DND-41 (cell line): ENCODE measurements at regions not wholly inside any gene's neighbourhood (a gene's known extent, or its start where the extent isn't known, plus 50 kb on each side); places are given as distances from the start of the nearest gene placed in this dataset.

Source experiments
- EZH2 ChIP-seq: IDR thresholded peaks from 3 replicates; pipeline ENCODE4 v1.6.1; 2012; ENCODE audit warnings: borderline replicate concordance, low read depth, mild to moderate bottlenecking, moderate library complexity, low read length, inconsistent platforms; ENCODE audit not compliant: severe bottlenecking
- TF ChIP-seq, protein P1 (sequence below): IDR thresholded peaks from 2 replicates; pipeline ENCODE4 v1.5.1; 2012; ENCODE audit warnings: borderline replicate concordance, low read length, moderate library complexity, mild to moderate bottlenecking; ENCODE audit not compliant: poor library complexity, severe bottlenecking; ENCODE audit errors: extremely low read depth

DNA sequence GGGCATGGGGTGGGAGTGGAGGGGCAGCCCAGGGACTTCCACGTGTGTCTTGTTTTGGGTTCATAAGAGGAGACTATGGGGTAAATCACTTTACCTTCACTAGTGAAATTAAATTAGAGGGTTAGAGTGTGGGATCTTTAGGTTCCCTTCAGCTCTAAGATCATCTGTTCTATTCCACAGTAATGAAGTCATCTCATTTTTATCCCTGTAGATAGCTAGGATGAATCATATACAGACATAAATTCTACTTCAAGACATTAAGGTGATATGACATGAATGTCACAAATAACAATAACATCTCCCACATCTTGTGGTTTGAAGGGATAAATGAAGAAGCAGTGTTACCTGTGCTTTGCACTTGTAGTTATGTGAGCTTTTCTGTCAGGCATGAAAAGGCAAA is 83.8 kb downstream of the ELOVL4 start:
- TF ChIP-seq, protein P1, sequence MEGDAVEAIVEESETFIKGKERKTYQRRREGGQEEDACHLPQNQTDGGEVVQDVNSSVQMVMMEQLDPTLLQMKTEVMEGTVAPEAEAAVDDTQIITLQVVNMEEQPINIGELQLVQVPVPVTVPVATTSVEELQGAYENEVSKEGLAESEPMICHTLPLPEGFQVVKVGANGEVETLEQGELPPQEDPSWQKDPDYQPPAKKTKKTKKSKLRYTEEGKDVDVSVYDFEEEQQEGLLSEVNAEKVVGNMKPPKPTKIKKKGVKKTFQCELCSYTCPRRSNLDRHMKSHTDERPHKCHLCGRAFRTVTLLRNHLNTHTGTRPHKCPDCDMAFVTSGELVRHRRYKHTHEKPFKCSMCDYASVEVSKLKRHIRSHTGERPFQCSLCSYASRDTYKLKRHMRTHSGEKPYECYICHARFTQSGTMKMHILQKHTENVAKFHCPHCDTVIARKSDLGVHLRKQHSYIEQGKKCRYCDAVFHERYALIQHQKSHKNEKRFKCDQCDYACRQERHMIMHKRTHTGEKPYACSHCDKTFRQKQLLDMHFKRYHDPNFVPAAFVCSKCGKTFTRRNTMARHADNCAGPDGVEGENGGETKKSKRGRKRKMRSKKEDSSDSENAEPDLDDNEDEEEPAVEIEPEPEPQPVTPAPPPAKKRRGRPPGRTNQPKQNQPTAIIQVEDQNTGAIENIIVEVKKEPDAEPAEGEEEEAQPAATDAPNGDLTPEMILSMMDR = no peak
- TF ChIP-seq EZH2 = no peak
